ENCODE measurements at regions not wholly inside any gene's neighbourhood (a gene's known extent, or its start where the extent isn't known, plus 50 kb on each side); places are given as distances from the start of the nearest gene placed in this dataset.

DNA sequence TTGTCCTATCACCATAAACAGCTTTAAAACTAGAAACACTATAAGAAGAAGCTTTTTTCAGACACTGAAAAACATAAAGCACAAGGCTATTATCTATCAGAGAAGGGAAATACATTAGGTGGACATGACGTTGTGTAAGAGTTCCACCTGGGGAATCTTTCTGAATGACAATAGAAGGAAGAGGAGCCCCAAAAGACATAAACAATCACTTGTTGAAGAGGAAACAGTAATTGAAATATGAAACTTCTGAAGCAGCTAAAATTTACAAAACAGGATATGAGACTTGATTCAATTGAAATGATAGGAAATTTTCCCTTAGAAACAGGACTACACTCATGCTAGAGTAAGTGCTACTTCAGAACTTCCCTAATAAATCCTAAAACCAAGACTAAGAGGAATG lies 933.6 kb downstream of the EFNA5 start:
- H3K27ac Mint-ChIP-seq: no peak overlapping the region
- peaks cover 19% of the 10 kb centered on the region for H3K9me3 Mint-ChIP-seq
- H3K36me3 Mint-ChIP-seq: no peaks in the 10 kb centered on the region
- H3K4me3 Mint-ChIP-seq: no peak overlapping the region
- no peaks in the 10 kb centered on the region for H3K4me1 Mint-ChIP-seq
- H3K27me3 Mint-ChIP-seq: no peaks in the 10 kb centered on the region

DNA sequence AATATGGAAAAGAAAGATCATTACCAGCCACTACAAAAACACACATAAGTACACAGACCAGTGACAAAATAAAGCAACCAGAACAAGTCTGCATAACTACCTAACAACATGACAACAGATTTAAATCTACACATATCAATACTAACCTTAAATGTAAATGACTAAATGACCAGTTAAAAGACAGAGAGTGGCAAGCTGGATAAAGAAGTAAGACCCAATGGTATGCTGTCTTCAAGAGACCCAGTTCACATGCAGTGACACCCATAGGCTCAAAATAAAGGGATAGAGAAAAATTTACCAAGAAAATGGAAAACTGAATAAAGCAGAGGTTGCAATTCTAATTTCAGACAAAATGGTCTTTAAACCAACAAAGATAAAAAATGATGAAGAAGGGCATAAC lies 938.1 kb downstream of the EFNA5 start:
- Mint-ChIP-seq H3K9me3 (peaks cover 26% of the 10 kb centered on the region), H3K4me1 (no peaks in the 10 kb centered on the region), H3K27me3 (no peaks in the 10 kb centered on the region), H3K4me3 (no peak overlapping the region), H3K27ac (no peak overlapping the region), H3K36me3 (no peaks in the 10 kb centered on the region)

DNA sequence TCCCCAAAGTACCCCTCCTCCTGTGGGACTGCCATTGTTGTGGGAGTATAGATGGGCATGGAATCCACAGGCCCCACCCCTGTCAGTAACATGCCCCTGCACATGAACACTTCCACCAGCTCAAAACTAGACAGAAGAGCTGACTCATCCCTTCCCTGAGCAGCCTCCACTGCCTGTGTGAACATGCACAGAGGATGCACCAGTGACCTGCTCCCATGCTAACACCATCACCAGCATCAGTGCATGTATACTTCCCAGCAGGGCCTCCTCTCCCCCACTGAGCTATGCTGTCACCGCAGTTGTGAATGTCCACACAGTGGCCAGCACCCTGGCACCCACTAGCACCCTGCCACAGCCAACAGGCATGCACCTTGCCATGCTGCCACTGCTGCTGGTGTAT lies 939.8 kb downstream of the EFNA5 start:
- Mint-ChIP-seq H3K4me3 (no peak overlapping the region), H3K36me3 (no peaks in the 10 kb centered on the region), H3K27me3 (no peaks in the 10 kb centered on the region), H3K9me3 (peaks cover 26% of the 10 kb centered on the region), H3K27ac (no peak overlapping the region), H3K4me1 (no peaks in the 10 kb centered on the region)

DNA sequence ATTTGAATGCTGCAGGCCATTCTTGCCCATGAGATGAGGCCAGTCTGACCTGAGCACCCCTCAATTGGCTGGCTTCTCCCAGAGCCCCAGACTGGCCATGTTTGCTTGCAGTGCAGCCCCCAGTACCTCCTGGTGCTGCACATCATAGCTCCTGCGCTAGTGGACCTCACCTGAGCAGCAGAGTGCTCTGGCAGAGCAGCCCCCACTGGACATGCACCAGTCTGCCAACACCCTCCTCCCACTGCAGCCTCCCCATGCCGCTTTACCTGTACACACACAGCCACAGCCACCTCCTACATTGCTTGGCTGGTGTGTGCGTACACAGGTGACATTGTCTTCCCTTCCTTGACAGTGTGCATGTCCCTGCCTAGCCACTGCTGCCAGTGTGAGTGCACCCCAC lies 940.2 kb downstream of the EFNA5 start:
- Mint-ChIP-seq H3K27ac (no peak overlapping the region), H3K4me3 (no peak overlapping the region), H3K4me1 (no peaks in the 10 kb centered on the region), H3K9me3 (peaks cover 25% of the 10 kb centered on the region), H3K27me3 (no peaks in the 10 kb centered on the region), H3K36me3 (no peaks in the 10 kb centered on the region)

DNA sequence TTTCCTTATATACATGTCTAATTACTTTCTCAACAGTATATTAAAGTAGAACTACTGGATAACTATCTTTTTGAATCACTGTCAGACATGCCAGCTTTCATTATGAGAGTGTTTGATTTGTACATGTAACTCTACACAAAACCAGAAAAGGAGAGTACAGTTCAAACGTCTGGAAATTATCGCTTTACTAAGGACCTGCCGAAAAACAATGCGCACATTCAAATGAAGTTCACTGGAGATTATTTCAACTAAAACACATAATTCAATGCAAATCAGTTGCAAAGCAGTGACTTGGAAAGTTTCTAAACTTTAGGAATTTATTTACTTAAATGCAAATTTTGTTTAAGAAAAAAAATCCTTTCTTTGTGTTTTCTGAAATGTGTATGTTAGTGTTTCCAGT lies 942.5 kb downstream of the EFNA5 start:
- Mint-ChIP-seq H3K36me3 (no peaks in the 10 kb centered on the region), H3K27ac (no peak overlapping the region), H3K9me3 (peaks cover 10% of the 10 kb centered on the region), H3K4me1 (no peaks in the 10 kb centered on the region), H3K27me3 (no peaks in the 10 kb centered on the region), H3K4me3 (no peak overlapping the region)

DNA sequence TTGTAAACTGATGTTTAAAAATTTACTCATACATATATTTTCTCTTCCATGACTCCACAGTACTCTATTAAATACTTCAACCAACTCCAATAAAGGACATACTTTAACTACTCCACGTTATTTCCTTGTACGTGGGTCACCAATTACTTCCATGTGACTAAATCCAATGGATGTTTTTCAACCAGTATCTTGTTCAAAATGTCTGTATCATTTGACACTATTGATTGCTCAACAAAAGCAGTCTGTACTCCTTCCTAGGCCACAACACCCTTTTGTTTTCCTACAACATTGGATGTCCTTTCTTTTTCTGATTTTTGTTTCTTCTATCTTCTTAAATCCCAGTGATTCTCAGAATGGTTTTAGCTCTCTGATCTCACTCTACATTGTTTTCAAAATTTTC lies 943.7 kb downstream of the EFNA5 start:
- Mint-ChIP-seq H3K27ac (no peak overlapping the region), H3K27me3 (no peaks in the 10 kb centered on the region), H3K36me3 (no peaks in the 10 kb centered on the region), H3K4me3 (no peak overlapping the region), H3K4me1 (no peaks in the 10 kb centered on the region), H3K9me3 (peaks cover 7% of the 10 kb centered on the region)

DNA sequence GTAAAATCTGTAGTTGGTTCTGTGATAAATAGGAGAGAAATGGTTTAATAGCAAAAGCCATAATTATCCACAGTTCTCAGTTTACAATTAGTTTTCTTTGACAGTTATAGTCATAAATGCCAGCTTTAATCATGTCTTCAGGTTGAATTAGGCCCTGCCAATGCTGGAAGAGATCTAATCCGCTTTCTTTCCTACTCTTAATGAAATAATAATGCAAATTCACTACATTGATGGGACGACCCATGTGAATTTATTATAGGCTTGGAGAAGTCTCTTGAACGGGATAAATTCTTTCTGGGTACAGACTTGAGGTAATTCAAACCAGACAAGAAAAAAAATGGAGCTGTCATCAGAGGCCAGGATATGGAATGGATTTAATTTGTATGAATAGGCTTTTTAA lies 950.4 kb downstream of the EFNA5 start:
- Mint-ChIP-seq H3K9me3 (no peaks in the 10 kb centered on the region), H3K27me3 (no peaks in the 10 kb centered on the region), H3K4me3 (no peak overlapping the region), H3K4me1 (no peaks in the 10 kb centered on the region), H3K27ac (no peak overlapping the region), H3K36me3 (no peaks in the 10 kb centered on the region)

DNA sequence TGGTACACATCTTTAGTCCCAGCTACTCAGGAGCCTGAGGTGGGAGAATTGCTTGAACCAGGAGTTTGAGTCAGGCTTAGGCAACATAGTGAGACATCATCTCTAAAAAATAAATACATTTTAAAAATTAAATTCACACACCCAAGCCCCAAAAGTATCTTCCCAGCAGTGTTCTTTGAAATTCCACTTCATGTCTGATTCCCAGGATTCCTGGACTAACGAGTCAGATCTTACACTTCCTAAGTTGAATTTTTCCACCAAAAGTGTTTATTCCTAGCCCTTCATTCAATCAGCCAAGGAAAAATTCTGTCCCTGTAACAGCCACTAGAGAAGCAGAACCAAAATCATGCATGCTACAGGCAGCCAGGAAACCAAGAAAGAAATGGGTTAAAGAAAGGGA lies 970.9 kb downstream of the EFNA5 start:
- Mint-ChIP-seq H3K27ac (no peak overlapping the region), H3K27me3 (no peaks in the 10 kb centered on the region), H3K4me1 (no peaks in the 10 kb centered on the region), H3K36me3 (no peaks in the 10 kb centered on the region), H3K4me3 (no peak overlapping the region), H3K9me3 (no peaks in the 10 kb centered on the region)

DNA sequence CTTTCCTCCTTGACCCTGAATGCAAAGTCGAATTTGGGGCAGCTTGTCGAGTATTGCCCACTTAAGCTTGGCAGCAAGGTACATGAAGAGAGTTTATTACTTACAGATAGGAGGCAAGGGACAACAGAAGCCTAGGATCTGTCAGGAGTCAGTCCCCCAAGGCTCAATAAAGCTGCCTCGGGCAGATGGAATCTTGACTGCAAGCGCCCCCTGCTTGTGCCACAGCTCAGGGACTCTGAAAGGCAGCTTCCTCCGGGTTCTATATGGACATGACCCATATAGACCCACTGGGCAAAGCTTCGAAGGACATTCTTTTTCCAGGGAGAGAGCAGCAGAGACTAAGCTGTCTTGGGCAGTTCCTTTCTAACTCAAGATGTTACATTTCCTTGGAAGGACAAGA lies 971.5 kb downstream of the EFNA5 start:
- Mint-ChIP-seq H3K4me3 (no peak overlapping the region), H3K36me3 (no peaks in the 10 kb centered on the region), H3K27me3 (no peaks in the 10 kb centered on the region), H3K27ac (no peak overlapping the region), H3K4me1 (no peaks in the 10 kb centered on the region), H3K9me3 (no peaks in the 10 kb centered on the region)

DNA sequence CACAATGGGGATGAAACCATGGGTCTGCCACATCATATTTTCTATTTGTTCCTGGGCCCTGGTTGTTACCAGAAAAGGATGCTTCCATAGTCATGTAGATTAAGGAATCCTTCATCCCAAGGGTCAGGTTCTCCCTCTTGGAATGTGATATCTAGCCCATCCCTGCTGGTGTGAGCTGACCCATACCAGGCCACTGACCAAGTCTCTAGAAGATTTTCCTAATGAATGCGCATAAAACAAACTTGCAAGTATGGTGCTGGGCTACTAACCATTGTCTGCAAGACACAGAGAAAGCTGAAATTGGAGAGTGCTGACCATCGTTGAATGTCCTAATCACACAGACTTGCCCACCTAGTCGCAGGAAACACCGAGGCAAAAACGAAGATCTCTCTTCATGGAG lies 972.6 kb downstream of the EFNA5 start:
- Mint-ChIP-seq H3K9me3 (no peaks in the 10 kb centered on the region), H3K27ac (no peak overlapping the region), H3K27me3 (no peaks in the 10 kb centered on the region), H3K4me3 (no peak overlapping the region), H3K36me3 (no peaks in the 10 kb centered on the region), H3K4me1 (no peaks in the 10 kb centered on the region)

DNA sequence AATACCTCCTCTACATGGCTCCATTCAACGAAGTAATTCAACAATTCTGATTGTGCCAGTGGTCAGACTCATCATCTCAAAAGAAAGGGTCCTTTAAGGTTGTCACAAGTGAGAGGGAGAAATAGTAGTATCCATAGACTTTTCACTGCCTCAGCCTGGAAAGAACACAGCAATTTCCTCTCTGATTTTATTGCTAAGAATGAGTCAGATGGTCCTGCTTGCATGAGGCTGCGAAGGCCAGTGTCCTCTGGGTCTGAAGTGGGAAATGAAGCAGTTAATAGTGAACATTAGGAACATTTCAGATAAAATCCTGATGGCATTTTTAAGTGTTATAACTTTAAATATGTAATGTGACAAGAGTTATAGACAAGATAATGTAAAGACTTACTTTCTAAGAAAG lies 979.0 kb downstream of the EFNA5 start:
- no peaks in the 10 kb centered on the region for H3K36me3 Mint-ChIP-seq
- H3K27ac Mint-ChIP-seq: no peak overlapping the region
- no peaks in the 10 kb centered on the region for H3K4me1 Mint-ChIP-seq
- no peaks in the 10 kb centered on the region for H3K9me3 Mint-ChIP-seq
- no peaks in the 10 kb centered on the region for H3K27me3 Mint-ChIP-seq
- no peak overlapping the region for H3K4me3 Mint-ChIP-seq

DNA sequence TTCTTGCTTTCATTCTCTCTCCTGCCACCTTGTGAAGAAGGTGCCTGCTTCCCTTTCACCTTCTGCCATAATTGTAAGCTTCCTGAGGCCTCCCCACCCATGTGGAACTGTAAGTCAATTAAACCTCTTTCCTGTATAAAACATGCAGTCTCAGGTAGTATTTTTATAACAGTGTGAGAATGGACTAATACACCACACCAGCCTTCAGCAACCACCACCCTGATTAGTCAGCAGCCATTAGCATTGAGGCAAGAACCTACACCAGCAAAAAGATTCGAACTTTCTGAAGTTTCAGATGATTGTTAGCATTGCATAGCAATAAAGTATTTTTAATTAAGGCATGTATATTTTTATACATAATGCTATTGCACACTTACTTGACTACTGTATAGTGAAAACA lies 980.2 kb downstream of the EFNA5 start:
- Mint-ChIP-seq H3K4me3 (no peak overlapping the region), H3K4me1 (no peaks in the 10 kb centered on the region), H3K27ac (no peak overlapping the region), H3K27me3 (no peaks in the 10 kb centered on the region), H3K36me3 (no peaks in the 10 kb centered on the region), H3K9me3 (no peaks in the 10 kb centered on the region)

DNA sequence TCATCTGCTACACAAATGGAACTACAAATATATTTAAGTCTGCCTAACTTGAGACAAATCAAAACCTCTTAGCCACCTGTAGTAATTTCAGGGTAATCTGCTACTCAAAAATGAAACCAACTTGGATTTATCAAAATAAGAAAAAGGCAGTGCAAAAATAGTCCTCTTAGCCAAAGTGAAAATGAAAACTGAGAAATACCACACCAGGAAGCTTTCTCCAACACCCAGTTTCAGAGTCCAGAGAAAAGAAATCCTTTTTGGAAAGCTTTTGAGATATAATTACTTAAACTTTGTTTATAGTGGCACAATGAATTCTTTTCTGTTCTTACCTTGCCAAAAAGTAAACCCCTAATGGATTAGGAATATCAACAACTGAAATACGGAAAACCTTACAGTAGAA lies 990.4 kb downstream of the EFNA5 start:
- peaks cover 8% of the 10 kb centered on the region for H3K9me3 Mint-ChIP-seq
- H3K4me3 Mint-ChIP-seq: no peak overlapping the region
- H3K27ac Mint-ChIP-seq: no peak overlapping the region
- no peaks in the 10 kb centered on the region for H3K4me1 Mint-ChIP-seq
- H3K36me3 Mint-ChIP-seq: no peaks in the 10 kb centered on the region
- H3K27me3 Mint-ChIP-seq: no peaks in the 10 kb centered on the region

DNA sequence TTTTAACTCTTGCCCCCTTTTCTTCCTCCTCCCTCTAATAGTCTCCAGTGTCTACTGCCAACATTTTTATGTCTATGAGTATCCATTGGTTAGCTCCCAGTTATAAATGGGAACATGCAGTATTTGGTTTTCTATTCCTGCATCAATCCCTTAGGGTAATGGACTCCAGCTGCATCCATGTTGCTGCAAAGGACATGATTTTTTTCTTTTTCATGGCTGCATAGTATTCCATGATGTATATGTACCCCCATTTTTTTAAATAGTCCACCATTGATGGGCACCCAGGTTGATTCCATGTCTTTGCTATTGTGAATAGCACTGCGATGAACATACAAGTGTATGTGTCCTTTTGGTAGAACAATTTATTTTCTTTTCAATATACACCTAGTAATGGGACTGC lies 993.7 kb downstream of the EFNA5 start:
- Mint-ChIP-seq H3K36me3 (no peaks in the 10 kb centered on the region), H3K4me1 (no peaks in the 10 kb centered on the region), H3K27me3 (no peaks in the 10 kb centered on the region), H3K27ac (no peak overlapping the region), H3K9me3 (no peaks in the 10 kb centered on the region), H3K4me3 (no peak overlapping the region)

DNA sequence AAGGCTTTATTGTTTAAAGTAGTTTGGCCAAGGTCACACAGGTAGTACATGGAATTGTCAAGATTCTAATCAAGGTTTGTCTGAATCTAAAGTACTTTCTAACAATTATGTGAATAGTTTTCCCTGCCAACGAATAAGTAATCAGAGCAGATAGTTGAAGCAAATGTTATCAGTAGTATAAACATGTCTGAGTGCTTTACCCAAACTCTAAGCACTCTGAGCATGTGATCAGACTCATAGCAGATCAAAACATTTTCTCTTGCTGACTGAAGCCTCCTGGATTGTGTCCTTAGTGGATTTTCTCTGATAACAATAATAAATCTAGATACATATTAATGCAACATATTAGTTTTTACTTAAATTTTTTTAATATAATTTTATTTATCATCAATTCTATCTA lies 995.0 kb downstream of the EFNA5 start:
- Mint-ChIP-seq H3K9me3 (no peaks in the 10 kb centered on the region), H3K4me3 (no peak overlapping the region), H3K4me1 (no peaks in the 10 kb centered on the region), H3K27ac (no peak overlapping the region), H3K27me3 (no peaks in the 10 kb centered on the region), H3K36me3 (no peaks in the 10 kb centered on the region)

DNA sequence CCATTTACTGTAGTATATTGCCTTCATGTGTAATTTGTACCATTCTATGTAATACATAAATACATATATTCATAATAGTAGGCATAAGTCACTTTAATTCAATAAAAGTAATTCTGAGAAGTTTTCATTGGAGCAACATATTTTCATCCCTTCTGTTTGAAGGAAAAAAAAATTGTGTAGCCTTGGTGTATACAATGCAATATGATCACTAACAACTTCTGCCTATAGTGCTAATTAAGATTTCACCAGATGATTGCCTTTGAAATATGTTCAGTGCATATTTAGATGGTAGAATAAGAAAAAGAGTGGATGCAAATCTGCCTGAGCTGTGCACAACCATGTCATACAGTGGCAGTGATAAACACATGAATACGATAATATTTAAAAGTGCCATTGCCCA lies 996.8 kb downstream of the EFNA5 start:
- H3K4me3 Mint-ChIP-seq: no peak overlapping the region
- H3K27ac Mint-ChIP-seq: no peak overlapping the region
- H3K36me3 Mint-ChIP-seq: no peaks in the 10 kb centered on the region
- no peaks in the 10 kb centered on the region for H3K27me3 Mint-ChIP-seq
- no peaks in the 10 kb centered on the region for H3K9me3 Mint-ChIP-seq
- no peaks in the 10 kb centered on the region for H3K4me1 Mint-ChIP-seq

DNA sequence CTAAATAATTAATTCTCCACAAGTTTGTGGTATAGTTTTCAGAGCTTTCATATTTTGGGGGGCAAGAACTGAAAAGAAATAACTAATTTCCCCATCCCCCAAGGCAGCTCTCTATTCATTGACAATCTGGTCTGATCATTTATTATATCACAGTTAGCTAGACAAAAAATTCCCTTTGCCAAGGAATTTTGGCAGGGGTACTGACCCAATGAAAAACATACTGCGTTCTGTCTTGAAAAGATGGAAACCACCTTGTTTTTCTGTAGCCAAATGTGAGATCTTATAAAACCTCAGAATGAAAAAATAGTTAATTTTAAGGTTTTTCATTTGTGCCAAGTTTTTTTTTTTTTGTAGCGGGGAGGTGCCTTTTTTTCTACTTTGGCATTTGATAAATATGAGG lies 1008.9 kb downstream of the EFNA5 start:
- Mint-ChIP-seq H3K4me3 (no peak overlapping the region), H3K4me1 (no peaks in the 10 kb centered on the region), H3K27ac (no peak overlapping the region), H3K36me3 (no peaks in the 10 kb centered on the region), H3K27me3 (no peaks in the 10 kb centered on the region), H3K9me3 (peaks cover 5% of the 10 kb centered on the region)

DNA sequence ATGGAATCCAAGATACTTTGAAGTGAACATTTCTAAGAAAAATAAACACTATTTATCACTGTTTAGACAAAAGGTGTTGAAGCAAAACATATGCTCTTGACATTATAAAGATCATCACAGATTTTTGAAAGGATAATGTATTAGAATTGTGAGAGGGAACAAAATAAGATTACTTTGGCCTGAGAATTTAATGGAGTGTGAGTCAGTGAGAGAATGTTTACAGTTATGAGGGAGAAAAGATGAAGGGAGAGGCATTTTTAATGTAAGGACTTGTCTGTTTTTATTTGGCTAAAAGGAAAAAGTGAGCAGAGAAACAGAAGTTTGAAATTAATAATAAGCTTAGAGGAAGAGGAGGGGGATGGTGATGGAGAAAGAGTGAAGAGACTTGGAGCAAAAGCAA lies 1010.1 kb downstream of the EFNA5 start:
- H3K4me1 Mint-ChIP-seq: no peaks in the 10 kb centered on the region
- no peaks in the 10 kb centered on the region for H3K27me3 Mint-ChIP-seq
- H3K9me3 Mint-ChIP-seq: peaks cover 5% of the 10 kb centered on the region
- H3K36me3 Mint-ChIP-seq: no peaks in the 10 kb centered on the region
- H3K4me3 Mint-ChIP-seq: no peak overlapping the region
- H3K27ac Mint-ChIP-seq: no peak overlapping the region

Data from activated naive CD4-positive, alpha-beta T cell treated with anti-CD3 and anti-CD28 coated beads, Interleukin-2, amount 50 U/mL, for 24 hours (primary cell).